ENCODE measurements at regions not wholly inside any gene's neighbourhood (a gene's known extent, or its start where the extent isn't known, plus 50 kb on each side); places are given as distances from the start of the nearest gene placed in this dataset.

DNA sequence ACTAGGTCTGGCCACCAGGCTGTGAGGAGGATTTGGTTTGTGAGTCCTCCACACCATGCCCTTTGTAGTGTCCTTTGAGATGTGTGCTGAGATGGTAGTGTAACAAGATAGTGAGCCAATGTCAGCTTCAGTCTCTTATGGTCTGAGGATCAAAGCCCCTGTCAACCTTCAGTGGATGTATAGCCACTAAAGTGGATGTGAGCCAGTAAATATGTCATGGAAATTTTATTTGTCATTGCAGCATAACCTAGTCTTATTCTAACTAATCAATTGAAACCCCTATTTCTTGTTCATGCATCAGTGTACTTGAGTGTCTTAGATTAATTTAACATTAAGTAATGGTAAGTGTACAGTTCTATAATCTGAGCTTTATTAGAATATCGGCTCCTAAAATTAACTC lies 51.0 kb upstream of the WAC start:
- H3K27me3 ChIP-seq: no peaks in the 10 kb centered on the region
- intact Hi-C loops (cut with DNase I): no loop called here
- no peak overlapping the region for H3K27ac ChIP-seq
- H3K36me3 ChIP-seq: no peaks in the 10 kb centered on the region
- DNase-seq: no peak
- no peaks in the 10 kb centered on the region for H3K9me3 ChIP-seq
- 96 to 98% methylated on average over 1 of the region's 1 CpG for WGBS, 2 donors
- no peaks in the 10 kb centered on the region for H3K4me1 ChIP-seq
- TF ChIP-seq POLR2AphosphoS5 (IDR thresholded peaks at IDR 0.05) (no peak), POLR2A (IDR thresholded peaks at IDR 0.05) (no peak)
- TF ChIP-seq, protein P1, sequence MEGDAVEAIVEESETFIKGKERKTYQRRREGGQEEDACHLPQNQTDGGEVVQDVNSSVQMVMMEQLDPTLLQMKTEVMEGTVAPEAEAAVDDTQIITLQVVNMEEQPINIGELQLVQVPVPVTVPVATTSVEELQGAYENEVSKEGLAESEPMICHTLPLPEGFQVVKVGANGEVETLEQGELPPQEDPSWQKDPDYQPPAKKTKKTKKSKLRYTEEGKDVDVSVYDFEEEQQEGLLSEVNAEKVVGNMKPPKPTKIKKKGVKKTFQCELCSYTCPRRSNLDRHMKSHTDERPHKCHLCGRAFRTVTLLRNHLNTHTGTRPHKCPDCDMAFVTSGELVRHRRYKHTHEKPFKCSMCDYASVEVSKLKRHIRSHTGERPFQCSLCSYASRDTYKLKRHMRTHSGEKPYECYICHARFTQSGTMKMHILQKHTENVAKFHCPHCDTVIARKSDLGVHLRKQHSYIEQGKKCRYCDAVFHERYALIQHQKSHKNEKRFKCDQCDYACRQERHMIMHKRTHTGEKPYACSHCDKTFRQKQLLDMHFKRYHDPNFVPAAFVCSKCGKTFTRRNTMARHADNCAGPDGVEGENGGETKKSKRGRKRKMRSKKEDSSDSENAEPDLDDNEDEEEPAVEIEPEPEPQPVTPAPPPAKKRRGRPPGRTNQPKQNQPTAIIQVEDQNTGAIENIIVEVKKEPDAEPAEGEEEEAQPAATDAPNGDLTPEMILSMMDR (IDR thresholded peaks at IDR 0.05): no peak
- no peak overlapping the region for H3K4me3 ChIP-seq

Small RNAs in the stretch of these regions (small RNA-seq; reads per million reads assigned to genes)
- gene RF00012: 0 reads per million in 3 donors
